HepG2 (cell line): ENCODE measurements at regions not wholly inside any gene's neighbourhood (a gene's known extent, or its start where the extent isn't known, plus 50 kb on each side); places are given as distances from the start of the nearest gene placed in this dataset.

Experiments
- ATAC-seq: fragments of 200-7000 bp; cut with Tn5 transposase; 3 replicates; pipeline ENCODE4 v1.9.1; 2020; ENCODE audit warnings: mild to moderate bottlenecking, moderate library complexity
- BruUV-seq: library from RNA; stranded (reverse); fragments of 400-500 nt; replicated peaks from 2 replicates; lab custom pipeline; 2021; lab: Mats Ljungman, UMichigan
- CTCF ChIA-PET: fragments of 300-600 bp; formaldehyde crosslinking; extraction: SDS; loops from one replicate; lab custom pipeline; 2021; ENCODE audit warnings: low total read pairs, inconsistent platforms, low intra/inter-chr PET ratio; lab: Yijun Ruan, JAX
- POLR2A ChIA-PET: fragments of 350-600 bp; sonication (Branson Sonifier 250); formaldehyde crosslinking; loops from one replicate; lab custom pipeline; 2020; ENCODE audit warnings: antibody characterized with exemption, inconsistent platforms; lab: Yijun Ruan, JAX
- DNase-seq: peaks from one replicate; pipeline ENCODE4 v3.0.0-alpha.2; 2015; ENCODE audit warnings: low spot score
- FAIRE-seq: peaks from 3 replicates; lab custom pipeline; 2011; peaks lifted over from hg19 to GRCh38; lab: Jason Lieb, UNC
- H2AFZ ChIP-seq: one replicate; pipeline ENCODE4 v1.6.1; 2011; ENCODE audit warnings: low read length, inconsistent platforms
- H3K27ac ChIP-seq: fragments of 300-600 bp; 3 replicates; pipeline ENCODE4 v1.8.0; 2011; ENCODE audit warnings: mixed run types, mild to moderate bottlenecking, mixed read lengths, low read length, inconsistent platforms; ENCODE audit not compliant: insufficient read depth; ENCODE audit errors: extremely low read length
- H3K27me3 ChIP-seq, 2 experiments: fragments of 200-600 bp in 1 of 2; 2 replicates in 1 of 2; 3 replicates in 1 of 2; pipeline versions ENCODE4 v1.6.0 to v1.8.0; 2011; ENCODE audit warnings: low read length in 2 of 2, mild to moderate bottlenecking in 2 of 2, moderate library complexity in 2 of 2, inconsistent platforms in 1 of 2; ENCODE audit not compliant: insufficient read depth in 2 of 2, control insufficient read depth in 1 of 2
- H3K36me3 ChIP-seq, 2 experiments: fragments of 200-600 bp in 1 of 2; replicated peaks in 1 of 2; 2 replicates in 1 of 2; 3 replicates in 1 of 2; pipeline versions ENCODE4 v1.5.1 to v1.8.0; 2011; ENCODE audit warnings: low read length in 2 of 2, inconsistent platforms in 1 of 2; ENCODE audit not compliant: insufficient read depth in 2 of 2, control insufficient read depth in 1 of 2
- H3K4me1 ChIP-seq: 2 replicates; pipeline ENCODE4 v1.5.1; 2012; ENCODE audit warnings: low read length, inconsistent platforms; ENCODE audit not compliant: insufficient read depth
- H3K4me2 ChIP-seq: 2 replicates; pipeline ENCODE4 v1.6.0; 2011; ENCODE audit warnings: low read depth, low read length, inconsistent platforms
- H3K4me3 ChIP-seq, 3 experiments: fragments of 200-600 bp in 1 of 3; sonication (generic), shearing (Covaris generic) in 1 of 3; replicated peaks in 1 of 3; 2 replicates each; pipeline ENCODE4 v1.5.1; 2011 to 2016; ENCODE audit warnings: low read length in 3 of 3, inconsistent platforms in 2 of 3, low read depth in 2 of 3, mild to moderate bottlenecking in 2 of 3, control low read depth in 1 of 3, mixed read lengths in 1 of 3; ENCODE audit not compliant: insufficient read depth in 1 of 3
- H3K79me2 ChIP-seq: one replicate; pipeline ENCODE4 v1.6.1; 2011; ENCODE audit warnings: low read length, inconsistent platforms; ENCODE audit not compliant: insufficient read depth
- H3K9ac ChIP-seq: 2 replicates; pipeline ENCODE4 v1.6.0; 2011; ENCODE audit warnings: mild to moderate bottlenecking, low read depth, low read length, inconsistent platforms; ENCODE audit not compliant: insufficient read depth
- H3K9me3 ChIP-seq: 2 replicates; pipeline ENCODE4 v1.5.1; 2012; ENCODE audit warnings: mild to moderate bottlenecking, low read length
- H4K20me1 ChIP-seq: 2 replicates; pipeline ENCODE4 v1.6.0; 2011; ENCODE audit warnings: inconsistent platforms, mild to moderate bottlenecking, low read length, moderate library complexity; ENCODE audit not compliant: insufficient read depth
- AHDC1 ChIP-seq: sonication (generic); formaldehyde crosslinking; IDR thresholded peaks from 2 replicates; pipeline ENCODE4 v1.5.1; 2020; ENCODE audit warnings: mild to moderate bottlenecking, missing genetic modification reagents, borderline replicate concordance
- ETS1 ChIP-seq: sonication (generic); formaldehyde crosslinking; IDR thresholded peaks from 2 replicates; pipeline ENCODE4 v1.4.0; 2020; ENCODE audit warnings: missing genetic modification reagents
- HMGA1 ChIP-seq: sonication (generic); formaldehyde crosslinking; conservative IDR thresholded peaks from 2 replicates; pipeline ENCODE4 v1.4.0; 2020; ENCODE audit warnings: missing genetic modification reagents
- MTA3 ChIP-seq: sonication (generic); formaldehyde crosslinking; IDR thresholded peaks from 2 replicates; pipeline ENCODE4 v1.4.0; 2020; ENCODE audit warnings: missing genetic modification reagents
- MXD1 ChIP-seq: sonication (generic); formaldehyde crosslinking; IDR thresholded peaks from 2 replicates; pipeline ENCODE4 v1.4.0; 2020; ENCODE audit warnings: mild to moderate bottlenecking, missing genetic modification reagents
- PATZ1 ChIP-seq: sonication (generic); formaldehyde crosslinking; IDR thresholded peaks from 2 replicates; pipeline ENCODE4 v1.4.0; 2020; ENCODE audit warnings: missing genetic modification reagents
- RAD21 ChIP-seq: fragments of 450-650 bp; formaldehyde crosslinking; IDR thresholded peaks from 2 replicates; pipeline ENCODE4 v1.5.0; 2020; ENCODE audit warnings: mild to moderate bottlenecking
- ZBTB14 ChIP-seq: sonication (generic); formaldehyde crosslinking; IDR thresholded peaks from 2 replicates; pipeline ENCODE4 v1.4.0; 2020; ENCODE audit warnings: missing genetic modification reagents
- ZNF503 ChIP-seq: sonication (generic); formaldehyde crosslinking; IDR thresholded peaks from 2 replicates; pipeline ENCODE4 v1.4.0; 2020; ENCODE audit warnings: missing genetic modification reagents
- WGBS: methylation state at CpG from one replicate; pipeline ENCODE4 v1.1.6; 2017; ENCODE audit warnings: low lambda C conversion rate; 5-methylcytosine and 5-hydroxymethylcytosine counted together
- in situ Hi-C: cut with HindIII; loops from 2 replicates; pipeline ENCODE4 v1.10.0; 2017; ENCODE audit warnings: low pct_unique_long_range_greater_than_20kb; ENCODE audit not compliant: extremely low pct_ligation_motif_present
- intact Hi-C: fragments of 100-400 bp; cut with micrococcal nuclease; formaldehyde crosslinking; loops from one replicate; pipeline ENCODE4 v1.10.0; 2022; ENCODE audit not compliant: unreplicated experiment

GRCh38 chr2:150309311-150310080, 178.0 kb downstream of the RND3 start:
- CTCF ChIA-PET = no interaction called here
- 0% methylated on average over 2 of the region's 3 CpGs for WGBS
- no peak for FAIRE-seq
- TF ChIP-seq PATZ1 (CRISPR knock-in tag) (no peak), ETS1 (CRISPR knock-in tag) (no peak), ZNF503 (CRISPR knock-in tag) (no peak), HMGA1 (no peak), MXD1 (CRISPR knock-in tag) (no peak), RAD21 (CRISPR knock-in tag) (no peak), ZBTB14 (CRISPR knock-in tag) (no peak), MTA3 (CRISPR knock-in tag) (no peak), AHDC1 (CRISPR knock-in tag) (no peak)

More at GRCh38 chr2:150309311-150310080, 178.0 kb downstream of the RND3 start:
- Histone ChIP-seq H3K4me3 (no peak overlapping the region), H3K27me3 (no peaks in the 10 kb centered on the region), H3K79me2 (no peaks in the 10 kb centered on the region), H4K20me1 (no peaks in the 10 kb centered on the region), H3K9me3 (peaks cover 92% of the 10 kb centered on the region), H3K9ac (no peak overlapping the region), H3K4me1 (no peaks in the 10 kb centered on the region), H3K4me2 (no peak overlapping the region), H2AFZ (no peak overlapping the region), H3K27ac (no peak overlapping the region), H3K36me3 (no peaks in the 10 kb centered on the region)
- BruUV-seq = no TSS peak
- in situ Hi-C loops = no loop called here
- intact Hi-C loops = no loop called here
- DNase-seq (no peak), ATAC-seq (no peak)
- POLR2A ChIA-PET = no interaction called here
